ENCODE measurements at regions not wholly inside any gene's neighbourhood (a gene's known extent, or its start where the extent isn't known, plus 50 kb on each side); places are given as distances from the start of the nearest gene placed in this dataset.

DNA sequence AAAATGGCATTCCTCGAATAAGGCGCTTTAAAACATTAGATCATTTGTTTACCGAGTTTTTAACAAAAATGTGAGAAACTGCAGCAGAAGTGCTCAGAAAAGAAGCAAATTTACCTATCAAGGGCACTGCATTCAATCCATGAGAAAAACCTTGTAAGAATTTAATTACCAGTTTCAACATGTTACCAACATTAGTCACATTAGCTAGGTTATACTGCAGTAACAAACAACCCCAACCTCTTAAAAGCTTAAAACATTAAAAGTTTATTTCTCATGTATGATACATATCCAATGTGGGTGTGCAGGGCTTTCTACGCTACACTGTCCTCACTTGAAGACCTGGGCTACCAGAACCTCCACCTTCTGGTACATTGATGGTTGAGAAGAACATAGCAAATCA is 68.1 kb upstream of the CCBE1 start:
- Histone ChIP-seq H3K4me1 (no peaks in the 10 kb centered on the region), H3K9me3 (peaks cover 0 to 7% (median 0%) of the 10 kb centered on the region in 3 donors), H3K4me3 (no peak overlapping the region), H3K27me3 (peaks cover 2% of the 10 kb centered on the region), H3K36me3 (no peaks in the 10 kb centered on the region), H3K27ac (no peak overlapping the region)
- 77 to 92% methylated on average over 4 of the region's 4 CpGs for WGBS, 2 donors (ENCODE audit: low coverage in 1 of 2)
- TF ChIP-seq POLR2AphosphoS5 (IDR thresholded peaks at IDR 0.05) (no peak), POLR2A (IDR thresholded peaks at IDR 0.05) (no peak), CTCF (IDR thresholded peaks at IDR 0.05) (no peak), EP300 (IDR thresholded peaks at IDR 0.05) (no peak)
- ATAC-seq, result no peak

DNA sequence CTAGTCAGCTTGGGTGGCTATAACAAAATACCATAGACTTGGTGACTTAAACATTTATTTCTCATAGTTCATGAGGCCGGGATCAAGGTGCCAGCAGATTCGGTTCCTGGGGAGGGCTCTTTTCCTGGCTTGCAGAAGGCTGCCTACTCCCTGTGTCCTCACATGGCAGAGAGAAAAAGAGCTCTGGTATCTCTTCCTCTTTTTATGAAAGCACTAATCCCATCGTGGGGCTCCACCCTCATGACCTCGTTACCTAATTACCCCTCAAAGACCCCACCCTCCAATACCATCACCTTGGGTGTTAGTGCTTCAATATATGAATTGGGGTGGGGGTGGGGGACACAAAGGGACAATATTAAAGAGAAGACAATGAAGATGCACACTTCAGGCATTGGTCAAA is 67.1 kb upstream of the CCBE1 start:
- Histone ChIP-seq H3K4me1 (no peaks in the 10 kb centered on the region), H3K36me3 (no peaks in the 10 kb centered on the region), H3K4me3 (no peak overlapping the region), H3K27me3 (no peaks in the 10 kb centered on the region), H3K9me3 (peaks cover 0 to 7% (median 0%) of the 10 kb centered on the region in 3 donors), H3K27ac (no peak overlapping the region)
- WGBS, 2 donors (ENCODE audit: low coverage in 1 of 2), result 78 to 92% methylated on average over 2 to 4 of the region's 4 CpGs
- TF ChIP-seq POLR2AphosphoS5 (IDR thresholded peaks at IDR 0.05), result no peak
- TF ChIP-seq CTCF (IDR thresholded peaks at IDR 0.05), result no peak
- no peak for TF ChIP-seq POLR2A (IDR thresholded peaks at IDR 0.05)
- TF ChIP-seq EP300 (IDR thresholded peaks at IDR 0.05), result no peak
- no peak for ATAC-seq

GRCh38 chr18:59763541-59764136 is 66.4 kb upstream of the CCBE1 start:
- TF ChIP-seq CTCF (IDR thresholded peaks at IDR 0.05) (no peak), POLR2A (IDR thresholded peaks at IDR 0.05) (no peak), POLR2AphosphoS5 (IDR thresholded peaks at IDR 0.05) (no peak), EP300 (IDR thresholded peaks at IDR 0.05) (no peak)
- Histone ChIP-seq H3K4me3 (no peak overlapping the region), H3K9me3 (peaks cover 0 to 7% (median 0%) of the 10 kb centered on the region in 3 donors), H3K36me3 (no peaks in the 10 kb centered on the region), H3K4me1 (no peaks in the 10 kb centered on the region), H3K27ac (no peak overlapping the region), H3K27me3 (no peaks in the 10 kb centered on the region)
- WGBS, 2 donors (ENCODE audit: low coverage in 1 of 2), result 84 to 85% methylated on average over 2 of the region's 2 CpGs
- ATAC-seq, result no peak

DNA sequence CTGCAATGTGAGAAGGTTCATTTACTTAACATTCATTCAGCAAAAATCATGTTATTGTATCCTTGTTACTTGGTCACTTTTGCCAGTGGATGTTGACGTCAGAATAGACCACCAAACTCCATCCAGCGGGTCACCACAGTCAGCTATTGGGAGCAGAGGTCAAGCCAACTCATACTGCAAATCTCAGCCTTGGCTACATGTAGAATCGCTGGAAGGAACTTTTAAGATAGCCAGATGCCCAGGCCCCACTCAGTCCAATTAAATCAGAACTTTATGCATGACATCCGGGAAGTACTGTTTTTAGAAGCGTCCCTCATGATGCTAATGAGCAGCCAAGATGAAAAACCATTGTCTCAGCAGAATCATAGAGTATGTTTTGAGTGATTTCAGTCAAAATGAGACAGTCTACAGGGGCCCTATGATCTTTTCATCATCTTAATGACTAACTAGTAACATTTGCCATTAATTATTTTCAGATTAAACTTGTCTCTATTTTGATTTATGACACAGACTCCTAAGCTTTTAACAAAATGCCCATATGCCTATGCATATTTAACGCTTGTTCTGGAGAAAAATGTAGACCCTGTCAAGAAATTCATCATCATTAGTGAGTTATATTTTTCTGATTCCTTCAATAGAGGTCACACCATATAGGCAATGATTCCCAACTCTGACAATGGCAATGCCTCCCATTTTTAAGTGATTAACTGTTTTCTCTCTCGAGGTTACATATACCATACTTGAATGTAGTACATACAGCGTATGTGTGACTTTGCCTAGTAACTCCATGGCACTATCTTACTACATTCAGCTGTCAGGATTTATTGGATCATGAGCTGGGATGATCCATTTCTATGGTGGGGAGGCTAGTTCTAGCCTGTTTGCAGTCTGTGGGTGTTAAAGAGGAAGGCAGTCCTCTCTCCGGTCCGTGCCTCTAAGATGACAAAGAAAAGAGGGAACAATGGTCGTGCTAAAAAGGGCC is 63.7 kb upstream of the CCBE1 start:
- TF ChIP-seq POLR2A (IDR thresholded peaks at IDR 0.05), result no peak
- no peak for TF ChIP-seq CTCF (IDR thresholded peaks at IDR 0.05)
- TF ChIP-seq EP300 (IDR thresholded peaks at IDR 0.05), result no peak
- TF ChIP-seq POLR2AphosphoS5 (IDR thresholded peaks at IDR 0.05), result no peak
- WGBS, 2 donors (ENCODE audit: low coverage in 1 of 2), result 88 to 94% methylated on average over 9 to 10 of the region's 11 CpGs

More for the DNA sequence above, 63.7 kb upstream of the CCBE1 start:
- Histone ChIP-seq H3K36me3 (no peaks in the 10 kb centered on the region), H3K27ac (no peak overlapping the region), H3K27me3 (no peaks in the 10 kb centered on the region), H3K4me3 (no peak overlapping the region), H3K9me3 (no peaks in the 10 kb centered on the region), H3K4me1 (no peaks in the 10 kb centered on the region)
- no peak for ATAC-seq
